ENCODE measurements at regions not wholly inside any gene's neighbourhood (a gene's known extent, or its start where the extent isn't known, plus 50 kb on each side); places are given as distances from the start of the nearest gene placed in this dataset.

GRCh38 chr3:170814822-170815221 lies 55.2 kb downstream of the RPL22L1 start:
- Histone ChIP-seq H3K9me3 (ENCODE audit: low read length) (no peaks in the 10 kb centered on the region), H3K4me3 (ENCODE audit: low read depth, low read length, poor library complexity, severe bottlenecking) (no peak overlapping the region), H3K9me2 (ENCODE audit: insufficient read depth, low read length) (no peaks in the 10 kb centered on the region), H3K36me3 (ENCODE audit: insufficient read depth, low read length) (no peaks in the 10 kb centered on the region), H3K4me2 (ENCODE audit: low read length) (no peak overlapping the region), H3K79me2 (ENCODE audit: insufficient read depth, low read depth, low read length) (no peaks in the 10 kb centered on the region), H3K27ac (ENCODE audit: low read depth, low read length, poor library complexity, severe bottlenecking) (no peak overlapping the region), H4K20me1 (ENCODE audit: insufficient read depth, low read length) (no peaks in the 10 kb centered on the region), H2AFZ (ENCODE audit: low read length) (no peak overlapping the region), H3K4me1 (ENCODE audit: insufficient read depth, low read length, poor library complexity, severe bottlenecking) (no peaks in the 10 kb centered on the region)
- no TSS peak for BruUV-seq (replicated peaks)
- ChIA-PET POLR2A (interaction anchor here (1.2 kb wide), 1 partner anchor 86 kb away, joined by 4 read pairs; no protein-coding TSS in a partner anchor), CTCF (ENCODE audit: unreplicated experiment) (no interaction called here)
- intact Hi-C loops (cut with micrococcal nuclease; ENCODE audit: unreplicated experiment), result loop anchor here (5.0 kb wide), 1 partner anchor 118 kb away; no protein-coding TSS in a partner anchor
- DNase-seq (ENCODE audit: low spot score), result no peak
- TF ChIP-seq EZH2phosphoT487 (IDR thresholded peaks at IDR 0.05; ENCODE audit: borderline replicate concordance, low read depth, low read length) (no peak), CTCF (conservative IDR thresholded peaks at IDR 0.05; ENCODE audit: low read length) (no peak)

- Histone ChIP-seq H3K9me3 (ENCODE audit: low read length) (no peaks in the 10 kb centered on the region), H2AFZ (ENCODE audit: low read length) (no peak overlapping the region), H3K79me2 (ENCODE audit: insufficient read depth, low read depth, low read length) (no peaks in the 10 kb centered on the region), H3K9me2 (ENCODE audit: insufficient read depth, low read length) (no peaks in the 10 kb centered on the region), H3K4me2 (ENCODE audit: low read length) (no peak overlapping the region), H3K4me3 (ENCODE audit: low read depth, low read length, poor library complexity, severe bottlenecking) (no peak overlapping the region), H3K27ac (ENCODE audit: low read depth, low read length, poor library complexity, severe bottlenecking) (no peak overlapping the region), H3K4me1 (ENCODE audit: insufficient read depth, low read length, poor library complexity, severe bottlenecking) (no peaks in the 10 kb centered on the region), H4K20me1 (ENCODE audit: insufficient read depth, low read length) (no peaks in the 10 kb centered on the region), H3K36me3 (ENCODE audit: insufficient read depth, low read length) (no peaks in the 10 kb centered on the region)
- BruUV-seq (replicated peaks), result no TSS peak
- TF ChIP-seq CTCF (conservative IDR thresholded peaks at IDR 0.05; ENCODE audit: low read length) (no peak), EZH2phosphoT487 (IDR thresholded peaks at IDR 0.05; ENCODE audit: borderline replicate concordance, low read depth, low read length) (no peak)
- POLR2A ChIA-PET, result interaction anchor here (0.9 to 1.1 kb wide), 3 partner anchors 32 to 53 kb away, joined by 3 to 4 read pairs (median 3); no protein-coding TSS in a partner anchor
- CTCF ChIA-PET (ENCODE audit: unreplicated experiment), result interaction anchor here (1.6 to 5.3 kb wide), 2 partner anchors 10 to 400 kb away, joined by 4 to 23 read pairs; no protein-coding TSS in a partner anchor
- DNase-seq (ENCODE audit: low spot score), result no peak
- intact Hi-C loops (cut with micrococcal nuclease; ENCODE audit: unreplicated experiment), result loop anchor here (5.0 kb wide), 1 partner anchor 116 kb away; no protein-coding TSS in a partner anchor
Observed at GRCh38 chr3:170813266-170813665, 56.7 kb downstream of the RPL22L1 start.

- H3K36me3 ChIP-seq (ENCODE audit: insufficient read depth, low read length), result no peaks in the 10 kb centered on the region
- TF ChIP-seq EZH2phosphoT487 (IDR thresholded peaks at IDR 0.05; ENCODE audit: borderline replicate concordance, low read depth, low read length), result no peak
- peak; percentile 96 for TF ChIP-seq CTCF (conservative IDR thresholded peaks at IDR 0.05; ENCODE audit: low read length)
- H3K27ac ChIP-seq (ENCODE audit: low read depth, low read length, poor library complexity, severe bottlenecking), result no peak overlapping the region
- peak; percentile 77 for DNase-seq (ENCODE audit: low spot score)
- no TSS peak for BruUV-seq (replicated peaks)
- intact Hi-C loops (cut with micrococcal nuclease; ENCODE audit: unreplicated experiment), result loop anchor here (1.0 to 5.0 kb wide), 3 partner anchors 115 to 503 kb away; no protein-coding TSS in a partner anchor
- H2AFZ ChIP-seq (ENCODE audit: low read length), result no peak overlapping the region
- H3K9me2 ChIP-seq (ENCODE audit: insufficient read depth, low read length), result no peaks in the 10 kb centered on the region
- H4K20me1 ChIP-seq (ENCODE audit: insufficient read depth, low read length), result no peaks in the 10 kb centered on the region
- no peaks in the 10 kb centered on the region for H3K9me3 ChIP-seq (ENCODE audit: low read length)
- ChIA-PET CTCF (ENCODE audit: unreplicated experiment) (interaction anchor here (0.5 to 5.3 kb wide), 5 partner anchors 9 to 1014 kb away, joined by 3 to 23 read pairs (median 3); no protein-coding TSS in a partner anchor), POLR2A (interaction anchor here (1.1 to 2.8 kb wide), 4 partner anchors 10 to 428 kb away, joined by 3 to 11 read pairs (median 4); partner anchors contain the start of gene RPL22L1)
- no peak overlapping the region for H3K4me2 ChIP-seq (ENCODE audit: low read length)
- H3K4me1 ChIP-seq (ENCODE audit: insufficient read depth, low read length, poor library complexity, severe bottlenecking), result no peaks in the 10 kb centered on the region
- no peaks in the 10 kb centered on the region for H3K79me2 ChIP-seq (ENCODE audit: insufficient read depth, low read depth, low read length)
- no peak overlapping the region for H3K4me3 ChIP-seq (ENCODE audit: low read depth, low read length, poor library complexity, severe bottlenecking)
Observed at GRCh38 chr3:170811928-170812591, 57.9 kb downstream of the RPL22L1 start.

All from OCI-LY7 (cell line).